WTC11 (cell line): ENCODE measurements at regions not wholly inside any gene's neighbourhood (a gene's known extent, or its start where the extent isn't known, plus 50 kb on each side); places are given as distances from the start of the nearest gene placed in this dataset.

Source experiments
- ATAC-seq: fragments of 200-7000 bp; cut with Tn5 transposase; 2 replicates; pipeline ENCODE4 v1.10.0; 2021; ENCODE audit warnings: mild to moderate bottlenecking, moderate library complexity
- CTCF ChIA-PET: fragments of 300-600 bp; sonication (Branson Sonifier 250); formaldehyde crosslinking; loops from one replicate; lab custom pipeline; 2021; ENCODE audit warnings: antibody characterized with exemption; lab: Charles Lee
- POLR2A ChIA-PET: fragments of 350-600 bp; sonication (Branson Sonifier 250); formaldehyde crosslinking; loops from one replicate; lab custom pipeline; 2021; ENCODE audit warnings: antibody characterized with exemption; lab: Charles Lee
- DNase-seq: peaks from one replicate; pipeline ENCODE4 v3.0.0; 2021; ENCODE audit warnings: low spot score
- H3K27ac Mint-ChIP-seq: 2 replicates; pipeline ENCODE4 v1.8.0; 2021; ENCODE audit warnings: mixed read lengths
- H3K27me3 Mint-ChIP-seq: 2 replicates; pipeline ENCODE4 v1.8.0; 2021; ENCODE audit warnings: low read depth, mild to moderate bottlenecking, moderate library complexity, mixed read lengths
- H3K36me3 Mint-ChIP-seq: 2 replicates; pipeline ENCODE4 v1.8.0; 2021; ENCODE audit warnings: mixed read lengths
- H3K4me1 Mint-ChIP-seq: 2 replicates; pipeline ENCODE4 v1.8.0; 2022; ENCODE audit warnings: mixed read lengths
- H3K4me3 Mint-ChIP-seq: 2 replicates; pipeline ENCODE4 v1.8.0; 2021; ENCODE audit warnings: mild to moderate bottlenecking, moderate library complexity, mixed read lengths
- H3K9me3 Mint-ChIP-seq: 2 replicates; pipeline ENCODE4 v1.8.0; 2021; ENCODE audit warnings: mixed read lengths
- CDX4 ChIP-seq: fragments of 250-450 bp; sonication (Bioruptor Pico); IDR thresholded peaks from 2 replicates; pipeline ENCODE4 v1.9.0; 2021; ENCODE audit warnings: moderate library complexity, mild to moderate bottlenecking, inconsistent platforms, borderline replicate concordance
- CREB1 ChIP-seq: sonication (generic); formaldehyde crosslinking; IDR thresholded peaks from 2 replicates; pipeline ENCODE4 v1.8.0; 2023; ENCODE audit warnings: mild to moderate bottlenecking, missing genetic modification reagents
- ERG ChIP-seq: fragments of 250-450 bp; sonication (Bioruptor Pico); IDR thresholded peaks from 2 replicates; pipeline ENCODE4 v1.8.0; 2021; ENCODE audit warnings: mild to moderate bottlenecking
- FOXJ3 ChIP-seq: sonication (generic); formaldehyde crosslinking; IDR thresholded peaks from 2 replicates; pipeline ENCODE4 v1.9.0; 2021; ENCODE audit warnings: missing genetic modification reagents, mild to moderate bottlenecking, borderline replicate concordance
- FOXP1 ChIP-seq: sonication (generic); formaldehyde crosslinking; IDR thresholded peaks from 2 replicates; pipeline ENCODE4 v1.8.0; 2022; ENCODE audit warnings: missing genetic modification reagents, mild to moderate bottlenecking, moderate library complexity, borderline replicate concordance
- FOXP4 ChIP-seq: sonication (generic); formaldehyde crosslinking; IDR thresholded peaks from 2 replicates; pipeline ENCODE4 v1.8.0; 2022; ENCODE audit warnings: mild to moderate bottlenecking, missing genetic modification reagents
- GRHL2 ChIP-seq: fragments of 250-450 bp; sonication (Bioruptor Pico); IDR thresholded peaks from 2 replicates; pipeline ENCODE4 v1.8.0; 2022; ENCODE audit warnings: mild to moderate bottlenecking, moderate library complexity; ENCODE audit not compliant: insufficient replicate concordance, severe bottlenecking
- GTF2I ChIP-seq: fragments of 250-450 bp; sonication (Bioruptor Pico); conservative IDR thresholded peaks from 2 replicates; pipeline ENCODE4 v1.4.0; 2021; ENCODE audit warnings: mild to moderate bottlenecking
- HMGXB4 ChIP-seq: sonication (generic); formaldehyde crosslinking; IDR thresholded peaks from 2 replicates; pipeline ENCODE4 v1.8.1; 2023; ENCODE audit warnings: mild to moderate bottlenecking, moderate library complexity, missing genetic modification reagents
- MXD4 ChIP-seq: fragments of 250-450 bp; sonication (Bioruptor Pico); IDR thresholded peaks from 2 replicates; pipeline ENCODE4 v1.8.0; 2021; ENCODE audit warnings: mild to moderate bottlenecking, moderate library complexity, borderline replicate concordance
- SP1 ChIP-seq: sonication (generic); formaldehyde crosslinking; conservative IDR thresholded peaks from 2 replicates; pipeline ENCODE4 v1.8.1; 2022; ENCODE audit warnings: missing genetic modification reagents
- USF1 ChIP-seq: sonication (generic); formaldehyde crosslinking; IDR thresholded peaks from 2 replicates; pipeline ENCODE4 v1.8.0; 2022; ENCODE audit warnings: mild to moderate bottlenecking, missing genetic modification reagents
- ZNF121 ChIP-seq: sonication (generic); formaldehyde crosslinking; IDR thresholded peaks from 2 replicates; pipeline ENCODE4 v1.8.0; 2023; ENCODE audit warnings: missing genetic modification reagents
- ZNF512 ChIP-seq: sonication (generic); formaldehyde crosslinking; IDR thresholded peaks from 2 replicates; pipeline ENCODE4 v1.8.1; 2022; ENCODE audit warnings: missing genetic modification reagents, borderline replicate concordance
- ZNF532 ChIP-seq: fragments of 250-450 bp; sonication (Bioruptor Pico); IDR thresholded peaks from 2 replicates; pipeline ENCODE4 v1.9.0; 2021; ENCODE audit warnings: mild to moderate bottlenecking, borderline replicate concordance

- Mint-ChIP-seq H3K27ac (no peak overlapping the region), H3K36me3 (peaks cover 12% of the 10 kb centered on the region; the same call in 1 of the 2 replicates), H3K4me3 (no peak overlapping the region), H3K4me1 (peaks cover 82% of the 10 kb centered on the region), H3K9me3 (peaks cover 12% of the 10 kb centered on the region)
- ATAC-seq, result no peak
- ChIA-PET CTCF (interaction anchor here (1.0 to 1.6 kb wide), 2 partner anchors 65 to 150 kb away, joined by 3 read pairs; no protein-coding TSS in a partner anchor), POLR2A (no interaction called here)
- TF ChIP-seq CDX4 (CRISPR knock-in tag) (no peak), SP1 (CRISPR knock-in tag) (no peak), FOXJ3 (CRISPR knock-in tag) (no peak), ZNF532 (CRISPR knock-in tag) (no peak), MXD4 (CRISPR knock-in tag) (no peak), ZNF512 (CRISPR knock-in tag) (no peak), HMGXB4 (CRISPR knock-in tag) (no peak), CREB1 (no peak)
- TF ChIP-seq, all 79 proteins: peak for 0
- H3K27me3 Mint-ChIP-seq, result peaks cover 3% of the 10 kb centered on the region; the same call in 1 of the 2 replicates
- DNase-seq, result no peak
Observed at GRCh38 chr21:34197561-34197960, 124.2 kb downstream of the MRPS6 start.

- no peak for ATAC-seq
- ChIA-PET POLR2A (no interaction called here), CTCF (interaction anchor here (1.2 to 1.9 kb wide), 3 partner anchors 65 to 274 kb away, joined by 4 to 9 read pairs (median 8); no protein-coding TSS in a partner anchor)
- Mint-ChIP-seq H3K4me3 (no peak overlapping the region), H3K27me3 (peaks cover 3% of the 10 kb centered on the region; the same call in 1 of the 2 replicates), H3K9me3 (peaks cover 10% of the 10 kb centered on the region), H3K4me1 (peaks cover 87% of the 10 kb centered on the region), H3K36me3 (peaks cover 11% of the 10 kb centered on the region; the same call in 1 of the 2 replicates), H3K27ac (peak overlapping the region; percentile 89)
- no peak for DNase-seq
- TF ChIP-seq USF1 (CRISPR knock-in tag) (no peak), FOXP1 (no peak), ERG (CRISPR knock-in tag) (no peak), ZNF121 (CRISPR knock-in tag) (no peak), GTF2I (no peak), GRHL2 (CRISPR knock-in tag) (no peak), FOXP4 (CRISPR knock-in tag) (no peak)
Observed at GRCh38 chr21:34198231-34199120, 125.1 kb downstream of the MRPS6 start.
